Activated CD4-positive, alpha-beta T cell treated with anti-CD3 and anti-CD28 coated beads, Interleukin-2, amount 50 U/mL, for 1 hour (primary cell): ENCODE measurements at regions not wholly inside any gene's neighbourhood (a gene's known extent, or its start where the extent isn't known, plus 50 kb on each side); places are given as distances from the start of the nearest gene placed in this dataset.
"Not testable (repeated sequence)": the region's sequence is repeated elsewhere in the genome, so short reads cannot be mapped to it uniquely, and the experiment has no call there.

Experiments
- DNase-seq: peaks from one replicate; pipeline ENCODE4 v3.0.0-alpha.2; 2020

DNA sequence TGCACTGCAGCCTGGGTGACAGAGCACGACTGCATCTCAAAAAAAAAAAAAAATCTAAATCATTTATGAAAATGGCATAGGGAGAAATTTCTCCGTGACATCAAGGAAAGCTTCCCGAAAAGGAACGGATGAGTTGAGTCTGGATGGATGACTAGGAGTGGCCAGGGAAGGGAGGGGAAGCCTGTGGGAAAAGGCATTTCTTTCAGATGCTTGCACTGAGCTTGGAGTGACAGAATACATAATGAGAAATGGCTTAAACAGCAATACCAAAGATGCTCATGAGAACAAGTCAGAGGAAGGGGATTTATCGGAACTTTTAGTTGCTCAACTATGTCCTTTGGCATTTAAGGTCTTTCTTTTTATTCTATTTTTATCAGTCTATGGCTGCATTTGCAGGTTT lies 1369.2 kb upstream of the TMEM132C start:
- no peak for DNase-seq

- DNase-seq = no peak
Observed at GRCh38 chr12:126898562-126898961, 1368.4 kb upstream of the TMEM132C start.

DNA sequence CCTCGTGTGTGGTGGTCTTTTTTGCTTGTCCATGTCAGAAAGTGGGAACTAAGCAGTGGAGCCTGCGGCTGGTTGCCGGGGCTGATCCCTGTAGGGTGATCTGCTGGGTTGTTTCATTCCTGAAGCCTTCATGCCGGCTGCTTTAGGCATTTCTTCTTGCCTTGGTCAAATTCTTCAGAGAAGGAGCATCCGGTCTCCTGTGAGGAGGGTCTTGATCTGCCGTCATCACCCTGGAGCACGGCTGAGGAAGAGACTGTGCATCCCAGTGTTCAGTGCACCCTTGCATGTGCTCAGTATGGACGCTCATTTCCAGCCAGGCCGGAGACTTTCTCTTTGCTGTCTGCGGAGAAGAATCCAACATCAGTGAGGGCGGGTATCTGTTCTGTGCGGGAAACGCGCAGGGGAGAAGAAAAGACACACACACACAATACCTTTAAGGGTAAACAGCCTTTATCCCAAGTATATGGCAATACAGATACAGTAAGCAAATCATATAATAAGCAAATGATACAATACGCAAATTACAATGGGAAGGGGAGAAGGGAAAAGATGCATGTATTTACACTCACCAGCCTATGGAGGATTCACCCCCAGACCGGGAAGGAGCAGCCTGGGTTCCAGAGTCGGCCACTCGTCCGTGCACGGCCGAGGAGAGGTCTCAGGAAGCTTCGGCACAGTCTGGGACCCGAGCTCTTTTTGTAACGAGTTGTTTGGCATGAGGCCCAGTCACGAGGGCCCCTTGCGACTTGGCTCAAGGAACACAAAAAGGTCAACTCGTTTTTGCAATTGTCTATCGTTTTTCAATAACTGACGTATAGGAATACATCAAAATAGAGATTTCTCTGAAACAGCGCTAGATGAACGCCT lies 1366.8 kb upstream of the TMEM132C start:
- no peak for DNase-seq

- DNase-seq = no peak
Observed at GRCh38 chr12:126903027-126903876, 1363.7 kb upstream of the TMEM132C start.

- no peak for DNase-seq
Observed at GRCh38 chr12:126905752-126906151, 1361.2 kb upstream of the TMEM132C start.

DNA sequence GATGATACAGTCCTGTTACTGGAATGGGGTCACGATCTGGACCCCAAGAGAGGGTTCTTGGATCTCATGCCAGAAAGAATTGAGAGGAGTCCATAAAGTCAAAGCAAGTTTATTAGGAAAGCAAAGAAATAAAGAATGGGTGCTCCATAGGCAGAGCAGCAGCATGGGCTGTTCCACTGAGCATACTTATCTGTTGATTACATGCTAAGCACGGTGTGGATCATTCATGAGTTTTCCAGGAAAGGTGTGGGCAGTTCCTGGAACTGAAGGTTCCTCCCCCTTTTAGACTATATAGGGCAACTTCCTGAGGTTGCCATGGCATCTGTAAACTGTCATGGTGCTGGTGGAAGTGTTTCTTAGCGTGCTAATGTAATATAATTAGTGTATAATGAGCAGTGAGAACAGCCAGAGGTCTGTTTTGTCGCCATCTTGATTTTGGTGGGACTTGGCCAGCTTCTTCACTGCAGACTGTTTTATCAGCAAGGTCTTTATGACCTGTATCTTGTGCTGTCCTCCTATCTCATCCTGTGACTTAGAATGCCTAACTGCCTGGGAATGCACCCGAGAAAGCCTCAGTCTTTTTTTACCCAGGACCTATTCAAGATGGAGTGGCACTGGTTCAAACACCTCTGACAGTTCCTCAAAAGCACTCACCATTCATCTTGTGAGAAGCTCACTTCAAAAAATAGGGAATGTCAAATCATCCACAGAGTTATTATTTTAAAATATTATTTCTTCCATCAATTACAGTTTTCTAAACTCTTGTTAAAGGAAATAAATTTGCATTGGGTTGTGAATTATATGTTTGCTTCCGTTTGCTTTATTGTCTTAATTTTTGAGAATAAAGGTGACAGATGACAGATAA lies 1358.8 kb upstream of the TMEM132C start:
- DNase-seq = no peak

- DNase-seq = no peak
Observed at GRCh38 chr12:126908765-126909142, 1358.2 kb upstream of the TMEM132C start.

- DNase-seq = no peak
Observed at GRCh38 chr12:126910570-126910969, 1356.4 kb upstream of the TMEM132C start.

GRCh38 chr12:126912111-126912510 lies 1354.9 kb upstream of the TMEM132C start:
- no peak for DNase-seq

DNA sequence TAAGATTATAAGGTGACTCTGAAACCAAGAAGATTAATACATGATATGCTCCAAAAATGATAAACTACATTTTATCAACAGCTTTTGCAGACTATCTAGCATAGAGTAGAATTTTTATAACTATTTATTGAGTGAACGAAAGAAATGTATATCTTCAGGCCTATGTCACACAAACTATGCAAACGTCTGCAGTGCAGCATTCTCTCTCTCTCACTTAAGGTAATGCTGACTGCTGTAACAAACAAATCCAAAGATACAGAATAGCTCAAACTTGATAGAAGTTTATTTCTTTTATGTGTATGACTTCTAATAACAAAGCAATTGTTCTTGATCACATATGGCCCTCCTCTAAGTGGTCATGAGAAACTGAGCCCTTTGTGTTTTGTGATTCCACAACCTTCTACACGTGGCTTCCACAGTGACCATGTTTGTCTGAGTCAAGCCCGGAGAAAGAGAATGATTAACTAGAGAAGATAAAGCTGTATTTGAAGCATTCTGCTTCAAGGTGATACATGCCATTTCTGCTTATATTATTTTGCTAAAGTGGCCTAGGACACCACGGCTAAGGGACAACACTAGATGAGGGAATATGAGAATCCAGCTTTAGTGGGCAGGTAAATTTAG lies 1352.7 kb upstream of the TMEM132C start:
- no peak for DNase-seq

DNA sequence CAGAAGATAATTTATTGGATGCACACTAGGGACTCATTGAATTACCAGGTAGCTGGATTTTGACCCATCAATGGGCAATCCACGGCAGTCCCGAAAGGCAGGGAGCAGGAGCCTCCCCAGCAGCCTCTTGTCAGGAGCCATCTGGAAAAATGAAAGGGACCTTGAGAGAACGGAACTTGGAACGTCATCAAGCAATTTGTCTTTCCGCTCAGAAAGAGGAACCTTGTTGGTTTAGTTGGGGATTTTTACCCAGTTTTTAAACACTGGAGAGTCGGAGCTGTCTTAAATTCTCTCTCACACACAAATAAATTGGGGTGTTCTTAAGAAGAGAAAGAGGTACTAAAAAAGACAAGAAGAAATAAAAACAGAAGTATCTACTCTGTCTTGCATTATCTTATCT lies 1351.7 kb upstream of the TMEM132C start:
- DNase-seq = no peak

DNA sequence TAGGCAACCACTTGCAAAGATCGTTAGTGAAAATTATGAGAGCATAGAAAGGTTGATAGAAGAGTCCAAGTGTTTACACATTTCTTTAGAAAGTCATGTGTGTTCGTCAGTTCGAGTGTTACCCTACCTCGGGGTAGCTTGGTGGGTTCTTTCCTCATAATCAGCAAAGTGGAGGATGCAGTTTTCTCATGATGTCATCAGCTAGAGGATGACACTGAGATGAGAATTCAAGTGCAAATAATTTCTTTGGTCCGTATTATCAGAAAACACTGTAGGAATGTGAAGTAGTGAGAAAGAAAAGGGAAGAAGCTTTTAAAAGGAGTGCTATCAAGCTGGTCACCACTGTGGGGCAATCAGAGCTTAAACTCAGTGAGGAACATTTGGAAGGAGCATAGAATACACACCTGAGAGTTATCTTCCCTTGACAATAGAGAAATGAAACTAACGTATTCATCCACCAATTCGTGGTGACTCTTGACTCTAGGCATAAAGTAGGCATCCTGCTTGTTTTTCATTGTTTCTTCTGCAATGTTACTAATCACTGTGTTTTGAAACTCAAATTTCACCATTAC lies 1340.9 kb upstream of the TMEM132C start:
- no peak for DNase-seq

- no peak for DNase-seq
Observed at GRCh38 chr12:126930234-126930633, 1336.7 kb upstream of the TMEM132C start.

DNA sequence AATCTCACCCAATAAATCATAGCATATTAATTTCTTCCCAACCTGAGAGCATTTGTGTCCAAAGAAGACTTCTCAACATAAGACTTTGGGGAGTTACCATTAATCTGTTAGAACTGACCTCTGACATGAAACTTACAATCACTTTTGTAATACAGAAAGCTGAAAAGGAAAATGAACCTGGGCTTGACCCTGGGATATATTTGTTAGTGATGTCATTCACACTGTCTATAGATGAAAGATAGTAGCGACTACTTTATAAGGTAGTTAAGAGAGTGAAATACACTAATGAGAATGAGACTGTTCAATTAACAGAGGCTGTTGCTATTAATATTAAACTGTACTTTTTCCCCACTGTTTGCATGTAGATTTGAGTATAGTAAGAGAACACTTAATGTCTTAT lies 1334.8 kb upstream of the TMEM132C start:
- DNase-seq = no peak

GRCh38 chr12:126935435-126935834 lies 1331.5 kb upstream of the TMEM132C start:
- no peak for DNase-seq

- DNase-seq = no peak
Observed at GRCh38 chr12:126936181-126936851, 1330.7 kb upstream of the TMEM132C start.

DNA sequence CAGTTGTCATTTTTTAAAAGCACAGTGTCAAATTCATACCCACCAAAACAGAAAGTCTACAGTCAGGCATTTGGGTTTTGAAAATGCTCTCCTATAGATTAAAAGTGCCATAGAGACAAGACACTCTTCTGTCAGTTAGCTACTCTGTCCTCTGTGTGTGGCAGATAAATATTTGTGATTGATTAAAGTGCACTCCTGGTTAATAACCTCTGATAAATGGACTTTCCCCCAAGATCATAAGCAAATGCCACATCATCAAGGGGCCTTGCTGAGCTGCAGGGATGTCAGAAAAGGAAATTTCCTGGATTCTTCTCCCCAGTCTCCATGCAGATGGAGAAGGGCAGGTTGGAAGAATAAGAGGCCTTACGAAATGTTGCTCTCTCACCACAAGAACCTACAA lies 1329.5 kb upstream of the TMEM132C start:
- DNase-seq = no peak

DNA sequence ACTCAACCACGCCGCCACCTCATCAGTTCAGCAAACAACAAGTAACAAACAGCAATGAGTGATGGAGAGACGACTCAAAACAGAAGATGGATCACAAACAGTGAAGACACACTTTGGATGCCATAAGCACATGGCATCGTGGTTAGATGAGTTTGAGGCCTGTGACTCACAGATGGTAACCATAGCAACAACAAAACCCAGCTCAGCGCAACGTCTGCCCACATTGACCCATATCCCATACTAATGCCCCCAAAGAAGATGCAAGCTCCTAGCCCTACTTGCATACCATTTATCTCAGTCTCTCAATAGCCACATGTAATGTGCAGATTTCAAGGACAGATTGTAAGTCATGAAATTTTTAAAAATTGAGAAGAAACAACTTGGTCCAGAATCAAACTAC lies 1322.3 kb upstream of the TMEM132C start:
- DNase-seq = no peak

DNA sequence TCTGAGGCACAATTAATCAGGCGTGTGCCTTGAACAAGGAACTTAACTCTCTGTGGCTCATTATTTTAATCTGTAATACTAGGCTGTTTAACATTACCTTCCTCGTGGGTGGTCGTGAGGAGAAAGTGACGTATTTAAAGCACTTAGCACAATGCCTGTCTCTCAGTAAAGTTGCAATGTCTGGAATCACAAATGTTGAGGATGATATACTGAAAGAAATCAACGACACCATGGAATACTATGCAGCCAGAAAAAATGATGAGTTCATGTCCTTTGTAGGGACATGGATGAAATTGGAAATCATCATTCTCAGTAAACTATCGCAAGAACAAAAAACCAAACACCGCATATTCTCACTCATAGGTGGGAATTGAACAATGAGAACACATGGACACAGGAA lies 1320.0 kb upstream of the TMEM132C start:
- not testable (repeated sequence) for DNase-seq

DNA sequence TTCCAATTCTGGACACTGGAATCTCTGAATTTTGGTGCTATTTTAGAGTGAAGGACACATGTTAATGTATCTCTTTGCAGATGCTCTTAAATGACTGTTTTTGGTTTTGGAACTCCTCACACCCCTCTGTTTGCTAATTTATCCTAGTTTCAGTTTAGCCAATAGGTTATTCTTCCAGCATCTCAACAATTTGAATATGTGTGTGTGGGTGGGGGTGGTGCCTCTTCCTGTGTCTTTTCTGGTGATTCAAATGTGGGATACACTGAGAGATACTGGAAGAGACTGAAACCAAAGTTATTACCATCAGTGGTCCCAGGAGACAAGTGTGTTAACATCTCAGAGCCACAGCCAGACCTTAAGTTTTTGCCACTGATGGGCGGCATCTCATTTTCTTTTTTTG lies 1317.4 kb upstream of the TMEM132C start:
- DNase-seq = no peak

DNA sequence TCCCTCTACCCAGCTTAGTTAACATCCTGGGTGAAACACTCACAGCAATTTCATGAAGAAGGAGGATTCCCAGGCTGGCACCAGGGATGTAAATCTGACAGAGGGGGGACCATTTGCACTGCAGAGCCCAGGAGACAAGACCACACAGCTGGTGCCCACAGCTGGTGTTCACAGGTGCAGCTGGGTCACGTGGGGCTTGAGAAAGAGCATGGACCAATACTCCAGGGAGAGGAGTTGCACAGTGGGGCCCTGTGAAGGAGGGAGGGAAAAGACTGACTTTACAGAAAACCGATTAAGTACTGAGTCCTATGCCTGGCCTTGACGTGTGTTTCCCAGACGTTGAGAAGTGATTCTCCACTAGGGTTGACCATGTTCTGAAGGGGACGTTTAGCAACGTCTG lies 1316.7 kb upstream of the TMEM132C start:
- DNase-seq = no peak
